GM23338 (cell line): ENCODE measurements at regions not wholly inside any gene's neighbourhood (a gene's known extent, or its start where the extent isn't known, plus 50 kb on each side); places are given as distances from the start of the nearest gene placed in this dataset.

ENCODE experiments used
- ATAC-seq: fragments of 200-7000 bp; cut with Tn5 transposase; 3 replicates; pipeline ENCODE4 v1.9.1; 2020
- DNase-seq: peaks from one replicate; pipeline ENCODE4 v3.0.0-alpha.2; 2015; ENCODE audit warnings: low spot score
- H2AFZ ChIP-seq: fragments of 200-600 bp; sonication (generic); 2 replicates; pipeline ENCODE4 v1.8.0; 2016; ENCODE audit warnings: antibody characterized with exemption, mild to moderate bottlenecking, moderate library complexity
- H3F3A ChIP-seq: fragments of 200-600 bp; sonication (generic); replicated peaks from 2 replicates; pipeline ENCODE4 v1.8.0; 2017; ENCODE audit warnings: antibody characterized with exemption, mixed run types, low read depth
- H3K27ac ChIP-seq: fragments of 200-600 bp; sonication (generic); 2 replicates; pipeline ENCODE4 v1.6.1; 2016; ENCODE audit warnings: low read depth
- H3K27me3 ChIP-seq: fragments of 200-600 bp; sonication (generic); 2 replicates; pipeline ENCODE4 v1.8.0; 2016; ENCODE audit warnings: mild to moderate bottlenecking, mixed run types, moderate library complexity; ENCODE audit not compliant: insufficient read depth
- H3K36me3 ChIP-seq: fragments of 200-600 bp; sonication (generic); 2 replicates; pipeline ENCODE4 v1.8.0; 2016; ENCODE audit warnings: mild to moderate bottlenecking; ENCODE audit not compliant: insufficient read depth
- H3K4me1 ChIP-seq: fragments of 200-600 bp; sonication (generic); 2 replicates; pipeline ENCODE4 v1.8.0; 2016; ENCODE audit warnings: mild to moderate bottlenecking, moderate library complexity; ENCODE audit not compliant: insufficient read depth
- H3K4me2 ChIP-seq: fragments of 200-600 bp; sonication (generic); 2 replicates; pipeline ENCODE4 v1.7.1; 2017; ENCODE audit warnings: mixed run types
- H3K4me3 ChIP-seq: fragments of 200-600 bp; sonication (generic); 2 replicates; pipeline ENCODE4 v1.6.1; 2016; ENCODE audit warnings: mixed run types
- H3K79me2 ChIP-seq: fragments of 200-600 bp; sonication (generic); replicated peaks from 2 replicates; pipeline ENCODE4 v1.8.0; 2017; ENCODE audit warnings: mild to moderate bottlenecking; ENCODE audit not compliant: insufficient read depth
- H3K9me2 ChIP-seq: fragments of 200-600 bp; sonication (generic); 2 replicates; pipeline ENCODE4 v1.8.0; 2017; ENCODE audit not compliant: insufficient read depth
- H4K20me1 ChIP-seq: fragments of 200-600 bp; sonication (generic); replicated peaks from 2 replicates; pipeline ENCODE4 v1.8.0; 2017; ENCODE audit warnings: mild to moderate bottlenecking; ENCODE audit not compliant: insufficient read depth
- H3K27ac Mint-ChIP-seq: 2 replicates; pipeline ENCODE4 v1.8.0; 2020; ENCODE audit warnings: inconsistent platforms, mild to moderate bottlenecking, moderate library complexity, mixed read lengths
- H3K27me3 Mint-ChIP-seq: 3 replicates; pipeline ENCODE4 v1.8.0; 2022; ENCODE audit warnings: low read depth, mild to moderate bottlenecking, moderate library complexity, mixed read lengths, inconsistent platforms; ENCODE audit not compliant: insufficient read depth, poor library complexity
- H3K36me3 Mint-ChIP-seq: 3 replicates; pipeline ENCODE4 v1.8.0; 2021; ENCODE audit warnings: low read depth, mild to moderate bottlenecking, inconsistent platforms, moderate library complexity, mixed read lengths
- H3K4me1 Mint-ChIP-seq: 3 replicates; pipeline ENCODE4 v1.8.0; 2020; ENCODE audit warnings: mild to moderate bottlenecking, inconsistent platforms, mixed read lengths
- H3K4me3 Mint-ChIP-seq: 3 replicates; pipeline ENCODE4 v1.8.0; 2021; ENCODE audit warnings: moderate library complexity, mild to moderate bottlenecking, inconsistent platforms, mixed read lengths
- H3K9me3 Mint-ChIP-seq: 3 replicates; pipeline ENCODE4 v1.8.0; 2020; ENCODE audit warnings: moderate library complexity, mild to moderate bottlenecking, inconsistent platforms, mixed read lengths
- CREB1 ChIP-seq: fragments of 250-450 bp; sonication (Bioruptor Pico); IDR thresholded peaks from 2 replicates; pipeline ENCODE4 v1.5.0; 2020; ENCODE audit warnings: low read depth, mild to moderate bottlenecking, moderate library complexity
- CTCF ChIP-seq, 2 experiments: fragments of 200-600 bp in 1 of 2; sonication (generic) in 1 of 2; conservative IDR thresholded peaks; 2 replicates each; pipeline versions ENCODE4 v1.5.1 to v1.6.1; 2016 to 2017; ENCODE audit warnings: antibody characterized with exemption in 2 of 2, low read depth in 2 of 2, mild to moderate bottlenecking in 2 of 2, moderate library complexity in 1 of 2
- ETS1 ChIP-seq: IDR thresholded peaks from 2 replicates; pipeline ENCODE4 v1.6.1; 2016; ENCODE audit warnings: antibody characterized with exemption
- EZH2 ChIP-seq: fragments of 200-600 bp; sonication (generic); IDR thresholded peaks from one replicate; pipeline ENCODE4 v1.8.0; 2017; ENCODE audit warnings: antibody characterized with exemption, mild to moderate bottlenecking, low read depth; ENCODE audit not compliant: unreplicated experiment
- EZH2phosphoT487 ChIP-seq: fragments of 200-600 bp; sonication (generic); IDR thresholded peaks from one replicate; pipeline ENCODE4 v1.8.1; 2018; ENCODE audit warnings: antibody characterized with exemption; ENCODE audit not compliant: unreplicated experiment
- JUNB ChIP-seq: IDR thresholded peaks from one replicate; pipeline ENCODE4 v1.6.1; 2016; ENCODE audit warnings: antibody characterized with exemption; ENCODE audit not compliant: unreplicated experiment
- NANOG ChIP-seq: IDR thresholded peaks from 2 replicates; pipeline ENCODE4 v1.6.1; 2016; ENCODE audit warnings: antibody characterized with exemption, borderline replicate concordance
- POLR2AphosphoS5 ChIP-seq: IDR thresholded peaks from 2 replicates; pipeline ENCODE4 v1.6.1; 2016; ENCODE audit warnings: antibody characterized with exemption, low read depth
- REST ChIP-seq: IDR thresholded peaks from one replicate; pipeline ENCODE4 v1.6.1; 2018; ENCODE audit warnings: antibody characterized with exemption; ENCODE audit not compliant: unreplicated experiment
- STAT1 ChIP-seq: IDR thresholded peaks from one replicate; pipeline ENCODE4 v1.6.1; 2016; ENCODE audit warnings: antibody characterized with exemption; ENCODE audit not compliant: unreplicated experiment
- ZNF114 ChIP-seq: fragments of 250-450 bp; sonication (Bioruptor Pico); IDR thresholded peaks from 2 replicates; pipeline ENCODE4 v1.5.0; 2020; ENCODE audit warnings: mild to moderate bottlenecking, moderate library complexity
- ZNF331 ChIP-seq: fragments of 250-450 bp; sonication (Bioruptor Pico); IDR thresholded peaks from 2 replicates; pipeline ENCODE4 v1.5.0; 2020; ENCODE audit warnings: low read depth, mild to moderate bottlenecking, moderate library complexity
- ZNF462 ChIP-seq: fragments of 250-450 bp; sonication (Bioruptor Pico); IDR thresholded peaks from 2 replicates; pipeline ENCODE4 v1.5.0; 2020; ENCODE audit warnings: mild to moderate bottlenecking, moderate library complexity

- Histone ChIP-seq H2AFZ (no peak overlapping the region), H3K4me2 (no peak overlapping the region), H4K20me1 (no peaks in the 10 kb centered on the region), H3K79me2 (no peaks in the 10 kb centered on the region), H3K4me1 (peaks cover 8% of the 10 kb centered on the region; the same call in 1 of the 2 replicates), H3K27me3 (no peaks in the 10 kb centered on the region), H3F3A (no peaks in the 10 kb centered on the region), H3K9me2 (no peaks in the 10 kb centered on the region), H3K27ac (no peak overlapping the region), H3K4me3 (no peak overlapping the region), H3K36me3 (no peaks in the 10 kb centered on the region)
- H3K4me3 Mint-ChIP-seq, result no peak overlapping the region
- peaks cover 22% of the 10 kb centered on the region for H3K4me1 Mint-ChIP-seq
- H3K9me3 Mint-ChIP-seq, result no peaks in the 10 kb centered on the region
- ATAC-seq (no peak), DNase-seq (no peak)
- peaks cover 3% of the 10 kb centered on the region for H3K27me3 Mint-ChIP-seq
- H3K27ac Mint-ChIP-seq, result no peak overlapping the region
- TF ChIP-seq REST, result no peak
- TF ChIP-seq CREB1 (CRISPR knock-in tag), result no peak
- TF ChIP-seq JUNB, result no peak
- no peak for TF ChIP-seq ETS1
- TF ChIP-seq POLR2AphosphoS5, result no peak
- TF ChIP-seq STAT1, result no peak
- no peak for TF ChIP-seq CTCF (conservative IDR thresholded peaks at IDR 0.05; ENCODE audit: low read depth in 2 of 2)
- no peak for TF ChIP-seq EZH2
- no peak for TF ChIP-seq ZNF462
- no peak for TF ChIP-seq ZNF114 (CRISPR knock-in tag)
- no peak for TF ChIP-seq EZH2phosphoT487
- TF ChIP-seq ZNF331, result no peak
- TF ChIP-seq NANOG, result no peak
- no peaks in the 10 kb centered on the region for H3K36me3 Mint-ChIP-seq
Measured at GRCh38 chr2:8216397-8216796, 465.5 kb upstream of the ID2 start.
